CD4-positive, alpha-beta T cell treated with Interleukin-4 for 4 hours (primary cell): ENCODE measurements at regions not wholly inside any gene's neighbourhood (a gene's known extent, or its start where the extent isn't known, plus 50 kb on each side); places are given as distances from the start of the nearest gene placed in this dataset.

Experiments
- DNase-seq: peaks from one replicate; pipeline ENCODE4 v3.0.0-alpha.2; 2020

DNA sequence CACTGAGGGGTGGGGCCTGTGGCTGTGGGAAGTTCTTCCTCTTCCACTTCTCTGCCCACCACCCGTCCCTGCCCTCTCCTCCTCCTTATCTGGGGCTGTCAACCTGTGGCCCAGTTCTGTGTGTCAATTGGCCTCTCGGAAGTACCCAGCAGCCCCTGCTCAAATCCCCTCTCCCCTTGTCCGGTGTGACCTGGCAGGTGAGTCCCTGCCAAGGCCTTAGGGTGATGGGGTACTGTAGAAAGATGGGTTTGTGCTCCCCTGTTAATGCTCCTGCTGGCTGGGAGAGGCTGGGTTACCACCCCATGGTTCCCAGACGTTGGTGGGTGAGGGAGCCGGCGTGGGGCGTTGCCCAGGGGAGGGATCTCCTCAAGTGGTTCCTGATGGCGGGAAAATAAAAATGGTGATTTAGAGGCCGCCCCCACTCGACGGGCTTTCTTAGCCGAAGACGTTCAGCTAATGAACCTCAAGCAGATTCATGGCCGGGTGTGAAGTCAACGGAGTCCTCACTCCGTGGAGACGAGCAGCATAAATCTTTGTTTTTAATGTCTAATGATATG lies 141.2 kb downstream of the URI1 start:
- no peak for DNase-seq

DNA sequence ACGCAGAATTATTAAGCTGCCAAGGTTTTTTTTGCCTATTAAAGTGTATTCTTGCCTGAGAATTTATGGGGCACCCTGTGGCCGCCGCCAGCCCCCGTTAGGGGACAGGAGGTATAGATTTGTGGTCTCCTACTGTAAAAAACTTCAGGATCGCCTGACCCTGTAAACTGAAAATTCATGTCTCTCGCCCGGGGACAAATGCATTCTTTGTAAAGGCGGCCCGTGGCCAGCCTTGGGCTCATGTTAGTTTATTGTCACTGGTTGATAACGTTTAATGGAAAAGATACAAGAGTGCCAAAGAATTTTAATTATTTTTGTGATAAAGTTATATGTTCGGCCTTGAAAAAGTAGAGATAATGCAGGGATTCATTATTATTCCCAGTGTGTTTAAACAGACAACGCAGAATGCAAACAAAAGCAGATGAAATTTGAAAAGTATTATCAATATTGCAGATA lies 141.7 kb downstream of the URI1 start:
- DNase-seq, result no peak

- DNase-seq, result no peak
Observed at GRCh38 chr19:30084390-30084819, 142.4 kb downstream of the URI1 start.

DNA sequence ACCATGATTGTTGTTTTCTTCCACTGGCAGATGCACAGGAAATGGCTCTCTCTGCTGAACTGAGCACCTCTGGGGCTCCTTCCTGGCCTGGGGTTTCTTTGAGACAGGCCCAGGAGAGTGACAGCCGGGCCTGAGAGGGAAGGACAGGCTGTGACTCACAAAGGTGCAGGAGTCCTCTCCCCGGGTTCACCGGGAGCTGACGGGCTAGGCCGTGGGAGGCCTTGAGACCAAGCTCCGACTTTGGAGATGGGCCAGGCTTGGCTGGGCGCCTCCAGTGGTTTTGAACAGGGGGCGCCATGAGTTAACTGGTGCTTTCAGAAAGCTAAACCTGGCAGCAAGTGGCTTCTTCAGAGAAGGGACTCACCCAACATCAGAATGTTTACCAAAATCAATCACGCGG lies 143.4 kb downstream of the URI1 start:
- no peak for DNase-seq

DNA sequence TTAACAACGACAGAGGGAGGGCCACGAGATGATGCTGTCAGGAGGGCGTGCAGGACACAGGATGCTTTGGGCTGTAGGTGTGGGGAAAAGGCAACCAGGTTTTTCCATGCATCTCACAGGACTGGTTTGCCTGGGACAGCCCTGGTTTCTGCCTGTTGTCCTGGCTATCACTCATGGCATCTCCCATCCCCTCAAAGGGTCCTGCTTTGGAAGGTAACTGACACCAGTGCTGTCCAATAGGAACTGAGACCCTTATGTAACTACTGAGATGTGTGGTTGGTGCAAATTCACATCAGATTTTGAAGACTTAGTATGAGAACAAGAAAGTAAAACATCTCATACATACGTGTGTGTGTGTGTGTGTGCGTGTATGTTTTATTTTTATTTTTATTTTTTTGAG lies 144.2 kb downstream of the URI1 start:
- DNase-seq, result no peak

- DNase-seq, result no peak
Observed at GRCh38 chr19:30086916-30087315, 144.9 kb downstream of the URI1 start.

DNA sequence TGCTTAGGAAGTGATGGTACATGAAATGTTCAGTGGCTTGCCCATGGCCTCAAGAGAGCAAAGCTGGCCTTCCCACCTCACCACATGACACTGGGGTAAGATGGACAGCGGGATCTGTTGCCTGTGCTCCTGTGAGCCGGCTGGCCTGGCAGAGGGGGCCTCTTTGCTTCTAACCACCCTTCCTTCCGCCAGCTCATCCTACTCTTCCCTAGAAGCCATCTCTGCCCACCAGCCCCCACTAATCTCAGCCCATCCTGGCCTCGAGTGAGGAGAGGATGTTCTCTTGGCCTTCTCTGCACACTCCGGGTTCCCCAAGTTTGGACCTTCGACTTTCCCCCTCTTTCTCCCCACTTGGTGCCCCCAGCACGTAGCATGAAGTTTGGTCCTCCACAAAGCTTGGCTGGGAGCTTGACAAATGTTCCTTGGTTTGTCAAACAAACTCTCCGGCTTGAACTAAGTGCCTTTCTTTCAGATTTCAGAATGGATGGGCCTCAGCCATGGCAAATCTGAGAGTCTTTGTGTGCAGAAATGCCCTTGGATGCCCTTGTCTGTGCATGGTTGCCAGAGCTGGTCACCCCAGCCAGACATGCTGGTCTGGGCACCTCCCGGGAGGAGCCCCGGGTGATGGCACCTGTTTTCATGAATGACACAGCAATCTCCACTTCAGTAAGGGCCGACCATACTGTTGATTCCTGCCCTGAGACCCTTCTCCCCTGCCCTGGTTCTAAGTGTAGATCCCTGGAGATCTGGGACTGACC lies 145.5 kb downstream of the URI1 start:
- no peak for DNase-seq

- DNase-seq, result no peak
Observed at GRCh38 chr19:30088567-30088966, 146.5 kb downstream of the URI1 start.

DNA sequence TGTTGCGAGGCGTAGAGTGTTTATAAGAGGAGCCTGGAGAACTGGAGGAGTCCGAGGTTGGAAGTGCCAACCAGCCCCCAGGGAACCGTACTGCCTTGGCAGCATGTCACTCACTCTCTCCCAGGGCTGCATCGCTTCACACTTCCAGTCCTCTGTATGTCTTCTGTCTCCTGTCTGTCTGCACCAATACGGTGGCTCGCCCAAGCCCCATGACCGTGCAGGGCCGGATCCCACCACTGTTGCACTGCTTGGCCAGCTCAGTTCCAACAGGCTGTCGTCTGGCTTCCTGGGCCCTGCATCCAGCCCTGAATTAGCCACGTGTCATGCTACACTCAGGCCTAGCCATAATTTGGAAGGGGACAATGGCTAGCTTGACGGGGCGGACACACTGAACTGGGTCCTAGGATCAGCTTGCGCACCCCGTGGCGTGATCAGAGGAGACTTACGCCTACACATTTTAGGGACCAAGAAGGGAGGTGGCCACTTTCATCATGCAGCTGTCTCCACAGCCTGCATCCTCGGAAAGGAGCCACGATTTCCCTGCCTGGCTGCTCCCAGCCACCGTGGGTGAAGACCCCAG lies 147.1 kb downstream of the URI1 start:
- DNase-seq, result no peak

- DNase-seq, result no peak
Observed at GRCh38 chr19:30090476-30090875, 148.4 kb downstream of the URI1 start.

DNA sequence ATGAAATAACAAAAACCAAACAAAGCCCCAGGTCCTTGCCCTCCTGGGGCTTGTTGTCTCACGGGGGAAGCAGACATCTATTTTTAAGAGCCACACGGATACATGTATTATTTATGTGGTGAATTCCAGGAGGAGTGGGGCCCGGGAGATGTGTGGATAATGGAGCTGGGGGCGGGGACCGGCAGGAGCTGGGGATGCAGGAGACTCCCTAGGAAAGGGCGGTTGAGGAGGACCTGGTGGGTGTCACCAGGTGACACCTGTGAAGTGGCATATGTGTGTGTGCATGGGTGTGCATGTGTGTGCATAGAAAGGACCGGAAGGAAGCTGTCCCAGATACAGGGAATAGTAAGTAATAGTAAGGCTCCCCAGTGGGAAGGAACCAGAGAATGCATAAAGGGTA lies 148.9 kb downstream of the URI1 start:
- DNase-seq, result no peak

DNA sequence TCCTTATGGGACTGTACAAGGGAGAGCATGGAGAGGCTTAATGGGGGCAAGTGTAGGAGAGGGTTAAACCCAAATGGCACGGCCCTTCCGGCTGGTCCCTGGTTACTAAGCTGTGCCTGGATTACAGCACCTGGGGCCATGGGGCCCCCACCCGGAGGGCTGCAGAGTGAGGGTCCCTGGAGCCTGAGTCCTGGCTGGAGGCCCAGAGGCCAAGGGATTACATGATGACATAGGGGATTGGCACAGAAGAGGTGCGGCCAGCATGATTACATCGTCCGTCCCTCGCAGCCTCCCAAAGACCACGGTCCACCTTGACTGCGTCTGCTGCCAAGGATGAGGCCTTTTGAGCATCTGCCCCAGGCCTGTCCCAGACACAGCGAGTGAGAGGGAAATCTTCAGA lies 149.4 kb downstream of the URI1 start:
- no peak for DNase-seq

GRCh38 chr19:30091856-30092255 lies 149.8 kb downstream of the URI1 start:
- DNase-seq, result no peak

DNA sequence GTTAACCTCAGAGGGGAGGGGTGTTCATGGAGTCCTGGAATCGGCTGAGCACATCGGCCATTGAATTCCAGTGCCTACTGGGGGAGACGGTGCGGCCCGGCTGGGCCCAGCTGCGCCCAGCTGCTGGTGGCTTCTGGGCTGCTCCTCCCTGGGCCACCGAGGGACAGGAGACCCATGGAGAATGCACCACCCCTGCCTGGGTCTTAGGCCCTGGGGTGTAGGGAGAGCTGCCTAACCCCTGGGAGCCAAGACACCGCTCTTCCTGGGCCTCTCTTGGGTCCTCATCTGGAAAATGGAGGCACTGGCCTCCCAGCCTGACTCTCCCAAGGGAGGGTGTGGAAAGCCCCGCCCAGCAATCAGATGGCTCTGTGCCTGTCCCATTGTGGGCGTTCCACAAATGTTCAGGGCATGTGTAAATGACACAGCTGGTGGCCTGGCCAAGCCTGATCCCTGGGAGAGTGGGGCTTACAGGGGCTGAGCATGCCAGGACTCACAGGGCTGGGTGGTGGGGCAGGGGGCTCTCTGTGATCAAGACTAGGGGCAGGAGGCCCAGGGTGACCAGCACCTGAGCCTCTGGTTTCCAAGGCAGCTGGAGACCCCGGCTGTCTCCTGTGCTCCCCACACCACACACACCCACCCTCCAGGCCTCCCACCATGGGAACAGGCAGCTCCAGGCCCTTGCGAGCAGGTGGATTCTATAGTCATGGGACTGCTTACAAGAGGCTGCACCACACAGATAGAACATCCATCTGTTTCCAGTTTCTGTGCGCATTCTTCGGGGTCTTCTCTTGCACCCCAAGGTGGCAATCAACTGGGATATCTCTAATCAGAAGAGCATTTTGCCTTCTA lies 150.9 kb downstream of the URI1 start:
- no peak for DNase-seq

- DNase-seq, result no peak
Observed at GRCh38 chr19:30093966-30094755, 152.1 kb downstream of the URI1 start.

DNA sequence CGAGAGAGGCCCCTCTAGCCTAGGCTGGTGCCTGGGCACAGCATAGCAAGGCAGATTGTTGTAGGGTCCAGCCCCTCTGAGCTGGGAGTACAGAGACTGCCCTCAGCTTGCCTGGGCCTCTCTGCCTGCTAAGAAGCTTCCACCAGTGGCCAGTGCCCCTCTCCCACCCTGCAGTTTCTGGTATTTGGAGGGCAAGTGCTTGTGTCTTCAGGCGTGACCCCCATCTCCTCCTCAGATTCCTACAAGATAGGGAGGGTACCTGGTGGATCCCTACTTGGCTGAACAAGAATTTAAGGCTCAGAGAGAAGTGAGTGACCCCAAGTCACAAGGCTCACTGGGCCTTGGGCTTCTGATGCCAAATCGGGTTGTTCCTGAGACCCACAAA lies 152.7 kb downstream of the URI1 start:
- no peak for DNase-seq

DNA sequence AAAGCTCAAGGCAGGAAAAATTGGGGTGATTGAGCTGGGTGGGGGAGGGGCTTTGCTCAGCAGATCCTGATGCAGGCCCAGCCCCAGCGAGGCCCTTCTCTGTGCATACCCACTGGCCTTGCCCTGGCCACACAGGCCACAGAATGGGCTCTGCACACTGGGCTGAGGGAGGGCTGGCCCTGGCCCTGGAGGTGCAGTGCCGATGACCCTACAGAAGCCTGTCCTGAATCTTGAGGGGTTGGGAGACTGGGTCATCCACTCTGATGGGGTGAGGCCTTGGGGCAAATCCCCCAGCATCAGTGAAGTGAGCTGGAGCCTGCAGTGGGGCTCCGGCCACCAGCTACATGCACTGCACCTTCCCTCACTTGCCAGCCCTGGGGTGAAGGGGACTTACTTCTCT lies 153.1 kb downstream of the URI1 start:
- DNase-seq, result no peak

GRCh38 chr19:30096596-30097370 lies 154.7 kb downstream of the URI1 start:
- no peak for DNase-seq

DNA sequence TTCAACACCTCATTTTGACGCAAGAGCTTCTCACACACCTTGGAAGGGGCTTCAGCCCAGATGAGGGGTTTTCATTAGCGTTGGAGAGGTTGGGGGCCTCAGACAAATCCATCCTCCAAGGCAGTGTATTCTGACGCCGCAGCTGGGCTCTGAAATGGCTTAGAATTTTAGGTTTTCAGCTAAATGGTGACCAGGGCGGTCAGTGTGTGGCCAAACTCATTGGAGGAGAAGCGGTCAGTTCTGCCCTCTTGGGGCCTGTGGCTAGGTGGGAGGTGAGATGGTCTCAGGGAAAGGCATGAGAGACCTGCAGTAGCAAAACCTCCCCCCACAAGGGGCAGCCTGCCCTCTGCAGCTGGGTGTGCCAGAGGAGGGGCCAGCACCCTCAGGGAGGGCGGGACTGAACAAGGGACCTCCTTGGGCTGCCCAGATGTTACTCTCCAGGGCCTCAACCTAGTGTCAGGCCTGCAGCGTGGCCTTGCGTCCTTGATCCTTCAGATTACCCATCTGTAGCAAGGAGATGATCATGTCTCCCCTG lies 155.8 kb downstream of the URI1 start:
- DNase-seq, result no peak

- no peak for DNase-seq
Observed at GRCh38 chr19:30102239-30102638, 160.2 kb downstream of the URI1 start.

- DNase-seq, result no peak
Observed at GRCh38 chr19:30102666-30103065, 160.6 kb downstream of the URI1 start.

DNA sequence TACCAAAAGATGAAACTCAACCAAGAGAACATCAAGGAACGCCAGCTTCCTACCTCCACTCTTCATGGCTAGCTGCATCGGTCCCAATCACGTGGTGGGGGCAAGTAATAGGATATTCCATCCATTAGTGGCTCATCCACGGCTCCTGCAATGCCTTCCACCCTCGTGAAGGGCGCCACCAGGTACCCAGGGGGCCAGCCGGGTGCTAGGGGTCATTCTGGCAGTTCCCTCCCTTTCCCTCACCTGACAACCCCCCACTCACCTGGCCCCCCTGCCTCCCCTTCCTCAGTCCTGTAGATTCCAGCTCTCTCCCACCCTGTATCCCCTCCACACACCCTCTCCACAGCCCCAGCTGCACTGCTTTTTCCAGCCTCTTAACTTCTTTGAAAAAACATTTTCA lies 161.9 kb downstream of the URI1 start:
- no peak for DNase-seq
